OCI-LY7 (cell line): ENCODE measurements at regions not wholly inside any gene's neighbourhood (a gene's known extent, or its start where the extent isn't known, plus 50 kb on each side); places are given as distances from the start of the nearest gene placed in this dataset. TPM values are rescaled to one million over a fixed set of nuclear protein-coding genes. Genes with fewer than 3 reads are reported as not detected.

Source experiments
- BruUV-seq: library from RNA; stranded (reverse); fragments of 400-500 nt; replicated peaks from 2 replicates; lab custom pipeline; 2021; lab: Mats Ljungman, UMichigan
- CTCF ChIA-PET: fragments of 300-600 bp; sonication (Branson Sonifier 250); formaldehyde crosslinking; loops from one replicate; lab custom pipeline; 2022; ENCODE audit warnings: antibody characterized with exemption; ENCODE audit not compliant: unreplicated experiment; lab: Charles Lee
- POLR2A ChIA-PET: fragments of 300-600 bp; sonication (Branson Sonifier 250); formaldehyde crosslinking; loops from one replicate; lab custom pipeline; 2022; ENCODE audit warnings: antibody characterized with exemption; lab: Charles Lee
- DNase-seq: peaks from one replicate; pipeline ENCODE4 v3.0.0-alpha.2; 2015; ENCODE audit warnings: low spot score
- H2AFZ ChIP-seq: fragments of 200-600 bp; sonication (generic), shearing (Covaris generic); 2 replicates; pipeline ENCODE4 v1.6.1; 2014; ENCODE audit warnings: mild to moderate bottlenecking, antibody characterized with exemption, low read length, moderate library complexity
- H3K27ac ChIP-seq: fragments of 200-600 bp; sonication (generic); 2 replicates; pipeline ENCODE4 v1.5.1; 2014; ENCODE audit warnings: mixed run types, low read depth, mild to moderate bottlenecking, moderate library complexity, low read length, inconsistent platforms; ENCODE audit not compliant: poor library complexity, severe bottlenecking
- H3K36me3 ChIP-seq: fragments of 200-600 bp; sonication (generic); 2 replicates; pipeline ENCODE4 v1.6.1; 2014; ENCODE audit warnings: mild to moderate bottlenecking, antibody characterized with exemption, low read length, moderate library complexity, mixed read lengths; ENCODE audit not compliant: insufficient read depth
- H3K4me1 ChIP-seq: fragments of 200-600 bp; sonication (generic); 2 replicates; pipeline ENCODE4 v1.5.1; 2014; ENCODE audit warnings: mild to moderate bottlenecking, low read length; ENCODE audit not compliant: insufficient read depth, poor library complexity, severe bottlenecking
- H3K4me2 ChIP-seq: fragments of 200-600 bp; sonication (generic); 2 replicates; pipeline ENCODE4 v1.6.1; 2014; ENCODE audit warnings: mild to moderate bottlenecking, low read length
- H3K4me3 ChIP-seq: fragments of 200-600 bp; sonication (generic); 2 replicates; pipeline ENCODE4 v1.5.1; 2014; ENCODE audit warnings: mild to moderate bottlenecking, low read depth, low read length; ENCODE audit not compliant: poor library complexity, severe bottlenecking
- H3K79me2 ChIP-seq: fragments of 200-600 bp; sonication (generic); 2 replicates; pipeline ENCODE4 v1.6.1; 2016; ENCODE audit warnings: low read depth, mild to moderate bottlenecking, low read length, moderate library complexity, mixed read lengths; ENCODE audit not compliant: insufficient read depth
- H3K9me2 ChIP-seq: fragments of 200-600 bp; sonication (generic); 2 replicates; pipeline ENCODE4 v1.6.1; 2016; ENCODE audit warnings: mild to moderate bottlenecking, low read length, mixed read lengths; ENCODE audit not compliant: insufficient read depth
- H3K9me3 ChIP-seq: fragments of 200-600 bp; sonication (generic); 2 replicates; pipeline ENCODE4 v1.6.1; 2014; ENCODE audit warnings: mild to moderate bottlenecking, mixed run types, low read length, mixed read lengths
- H4K20me1 ChIP-seq: fragments of 200-600 bp; sonication (generic); 2 replicates; pipeline ENCODE4 v1.6.1; 2014; ENCODE audit warnings: mild to moderate bottlenecking, antibody characterized with exemption, low read length, moderate library complexity, mixed read lengths; ENCODE audit not compliant: insufficient read depth
- CTCF ChIP-seq: fragments of 200-600 bp; sonication (generic); conservative IDR thresholded peaks from 2 replicates; pipeline ENCODE4 v1.5.1; 2014; ENCODE audit warnings: mild to moderate bottlenecking, antibody characterized with exemption, low read length, moderate library complexity, mixed read lengths
- EZH2phosphoT487 ChIP-seq: fragments of 200-600 bp; sonication (generic); IDR thresholded peaks from 2 replicates; pipeline ENCODE4 v1.6.1; 2018; ENCODE audit warnings: low read depth, borderline replicate concordance, mild to moderate bottlenecking, mixed run types, antibody characterized with exemption, low read length, moderate library complexity, mixed read lengths
- intact Hi-C: fragments of 100-400 bp; cut with micrococcal nuclease; formaldehyde crosslinking; loops from one replicate; pipeline ENCODE4 v1.10.0; 2022; ENCODE audit not compliant: unreplicated experiment
- small RNA-seq: library from RNA; depleted of rRNA; stranded (forward); fragments of <200 nt; gene quantifications from one replicate; pipeline ENCODE3, GENCODE V24; 2014

DNA sequence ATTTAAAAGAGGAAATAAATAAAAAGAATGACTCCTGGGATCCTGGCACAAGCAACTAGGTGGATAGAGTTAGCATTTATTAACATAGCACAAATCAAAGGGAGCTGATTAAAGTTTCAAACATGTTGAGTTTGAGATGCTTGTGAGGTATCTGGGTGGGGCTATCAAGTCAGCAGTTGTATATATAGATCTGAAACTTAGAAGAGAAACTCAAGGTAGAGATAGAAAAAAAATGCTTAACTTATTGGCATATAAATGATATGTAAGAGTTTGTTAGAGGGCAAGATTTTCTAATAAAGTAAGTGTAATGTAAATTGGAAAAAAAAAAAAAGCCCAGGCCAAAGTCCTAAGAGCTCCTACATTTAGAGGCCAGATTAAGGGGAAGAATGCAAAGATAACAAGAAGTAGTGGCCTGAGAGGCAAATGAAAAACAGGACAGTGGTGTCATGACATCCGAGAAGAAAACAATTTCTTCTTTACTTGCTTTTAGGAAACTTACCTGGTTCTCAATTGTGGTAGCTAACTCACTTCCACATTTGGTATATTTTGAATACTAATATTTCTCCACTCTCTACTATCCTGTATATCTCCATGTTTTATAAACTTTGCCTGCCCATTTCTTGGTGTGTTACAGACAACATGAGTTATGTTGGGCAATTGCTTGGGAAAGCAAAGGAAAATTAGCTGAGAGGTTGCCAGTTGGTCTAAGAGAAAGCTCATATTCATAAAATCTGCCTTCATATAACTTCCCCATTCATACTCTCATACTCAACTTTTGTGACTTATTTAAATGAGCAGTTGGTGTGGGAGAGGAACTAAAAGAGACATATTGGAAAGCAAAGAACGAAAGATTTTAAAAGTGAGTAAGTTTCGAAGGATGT, 169.2 kb downstream of the PARM1 start:
- Histone ChIP-seq H3K4me3 (no peak overlapping the region), H3K27ac (no peak overlapping the region), H3K9me2 (no peaks in the 10 kb centered on the region), H3K4me2 (no peak overlapping the region), H3K4me1 (no peaks in the 10 kb centered on the region), H3K9me3 (no peaks in the 10 kb centered on the region), H3K36me3 (no peaks in the 10 kb centered on the region), H3K79me2 (no peaks in the 10 kb centered on the region), H4K20me1 (no peaks in the 10 kb centered on the region), H2AFZ (no peak overlapping the region)
- DNase-seq: no peak
- no TSS peak for BruUV-seq
- intact Hi-C loops: no loop called here
- CTCF ChIA-PET: no interaction called here
- POLR2A ChIA-PET: interaction anchor here (0.5 to 0.7 kb wide), 3 partner anchors 514 to 1243 kb away, joined by 3 read pairs; no protein-coding TSS in a partner anchor
- TF ChIP-seq EZH2phosphoT487 (no peak), CTCF (no peak)

Small RNAs in the stretch of these regions (small RNA-seq; reads per million reads assigned to genes)
- not detected for gene AC093870.1
